GM19438 (cell line): ENCODE measurements at regions not wholly inside any gene's neighbourhood (a gene's known extent, or its start where the extent isn't known, plus 50 kb on each side); places are given as distances from the start of the nearest gene placed in this dataset.

Experiments
- ATAC-seq: cut with Tn5 transposase; IDR thresholded peaks from one replicate; pipeline ENCODE4 v1.9.1; 2021; ENCODE audit warnings: low read depth; ENCODE audit not compliant: unreplicated experiment

DNA sequence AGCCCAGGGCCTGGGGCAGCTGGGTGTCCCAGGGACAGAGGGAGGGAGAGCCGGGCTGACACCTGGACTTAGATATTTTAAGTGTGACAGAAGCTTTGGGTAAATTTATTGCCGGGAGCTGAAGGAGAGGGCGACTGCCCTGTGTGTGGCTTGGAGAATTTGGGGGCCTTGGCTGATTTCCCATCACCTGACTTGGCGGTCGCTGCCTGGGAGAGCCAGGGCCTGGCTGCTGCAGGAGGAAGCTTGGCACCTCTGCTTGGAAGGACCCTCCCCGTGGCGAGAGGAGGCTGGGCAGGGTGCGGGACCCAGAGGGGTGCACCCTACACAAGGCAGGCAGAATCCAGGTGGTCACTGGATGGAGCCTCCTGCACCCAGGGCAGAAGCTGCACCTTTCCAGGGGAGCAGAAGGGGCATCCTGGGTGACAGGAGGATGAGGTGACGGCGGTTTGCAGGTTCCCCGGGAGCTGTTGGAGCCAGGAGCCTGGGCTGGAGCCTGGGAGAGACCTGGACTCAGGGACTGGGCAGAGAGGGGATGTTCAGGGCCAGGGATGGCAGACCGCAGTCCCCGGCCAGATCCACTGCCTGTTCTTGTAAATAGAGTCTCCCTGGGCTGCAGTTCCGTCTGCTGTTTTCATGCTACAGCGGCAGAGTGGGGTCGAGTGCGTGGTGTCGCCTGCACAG lies 72.0 kb downstream of the RGS12 start:
- ATAC-seq = no peak

DNA sequence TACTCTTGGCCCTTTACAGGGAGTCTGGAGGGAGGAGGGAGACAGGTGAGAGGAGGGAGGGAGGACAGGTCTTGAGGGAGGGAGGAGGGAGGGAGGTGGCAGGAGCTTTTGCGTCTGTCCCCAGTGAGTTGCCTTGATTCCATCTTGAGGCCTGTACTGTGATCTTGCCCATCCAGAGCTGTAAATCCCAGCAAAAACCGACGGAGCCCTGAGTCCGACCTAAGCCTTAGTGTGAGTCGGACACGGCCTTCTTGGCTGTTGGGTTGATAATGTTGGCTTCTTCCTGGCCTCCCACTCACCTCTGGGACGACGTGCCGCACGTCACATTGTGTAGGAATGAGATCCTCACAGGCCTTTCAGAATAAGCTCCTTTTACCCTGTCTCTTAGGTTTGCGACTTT lies 72.5 kb downstream of the RGS12 start:
- no peak for ATAC-seq

DNA sequence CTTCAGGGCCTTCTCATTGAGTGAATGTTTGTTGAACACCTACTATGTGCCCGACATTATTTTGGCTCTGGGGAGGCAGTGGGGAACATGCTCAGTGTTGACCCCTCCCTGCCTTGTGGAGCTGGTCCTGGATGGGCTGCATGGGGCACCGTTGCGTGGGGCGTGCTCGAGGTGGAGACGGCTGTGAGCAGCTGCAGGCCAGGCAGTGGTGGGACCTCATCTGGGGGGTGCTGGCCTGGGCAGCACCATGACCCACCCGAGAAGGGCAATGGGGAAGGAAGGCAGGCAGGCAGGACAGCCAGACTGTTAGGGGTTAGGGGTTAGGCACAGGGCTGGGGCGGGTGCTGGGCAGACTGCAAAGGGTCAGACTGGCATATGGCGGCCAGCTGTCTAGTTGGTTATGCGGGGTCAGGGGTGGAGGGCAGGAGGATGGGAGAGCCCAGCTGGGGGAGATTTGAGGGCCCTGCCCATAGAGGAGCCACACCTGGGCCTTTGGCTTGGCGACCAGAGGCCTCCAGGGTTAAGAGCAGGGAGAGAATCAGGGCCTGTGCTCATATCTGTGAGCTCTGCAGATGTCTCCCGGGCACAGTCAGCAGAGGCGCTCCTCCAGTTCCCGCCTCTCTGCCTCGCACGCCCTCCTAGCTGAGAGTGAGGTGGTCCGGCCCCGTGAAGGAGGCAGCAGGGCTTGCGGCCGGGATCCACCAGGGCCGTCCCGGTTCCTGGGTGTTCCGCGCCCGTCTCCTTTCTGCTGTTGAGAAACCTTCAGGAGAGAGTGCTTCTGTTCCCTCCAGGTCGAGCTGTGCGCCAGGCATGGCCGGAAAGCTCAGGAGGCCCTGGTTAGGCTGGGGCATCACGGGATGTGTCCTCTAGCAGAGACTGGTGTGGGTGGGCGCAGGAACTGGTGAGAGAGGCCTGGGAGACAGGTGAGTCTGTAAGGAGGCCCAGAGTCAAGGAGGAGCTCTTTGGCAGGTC lies 73.3 kb downstream of the RGS12 start:
- ATAC-seq = no peak

DNA sequence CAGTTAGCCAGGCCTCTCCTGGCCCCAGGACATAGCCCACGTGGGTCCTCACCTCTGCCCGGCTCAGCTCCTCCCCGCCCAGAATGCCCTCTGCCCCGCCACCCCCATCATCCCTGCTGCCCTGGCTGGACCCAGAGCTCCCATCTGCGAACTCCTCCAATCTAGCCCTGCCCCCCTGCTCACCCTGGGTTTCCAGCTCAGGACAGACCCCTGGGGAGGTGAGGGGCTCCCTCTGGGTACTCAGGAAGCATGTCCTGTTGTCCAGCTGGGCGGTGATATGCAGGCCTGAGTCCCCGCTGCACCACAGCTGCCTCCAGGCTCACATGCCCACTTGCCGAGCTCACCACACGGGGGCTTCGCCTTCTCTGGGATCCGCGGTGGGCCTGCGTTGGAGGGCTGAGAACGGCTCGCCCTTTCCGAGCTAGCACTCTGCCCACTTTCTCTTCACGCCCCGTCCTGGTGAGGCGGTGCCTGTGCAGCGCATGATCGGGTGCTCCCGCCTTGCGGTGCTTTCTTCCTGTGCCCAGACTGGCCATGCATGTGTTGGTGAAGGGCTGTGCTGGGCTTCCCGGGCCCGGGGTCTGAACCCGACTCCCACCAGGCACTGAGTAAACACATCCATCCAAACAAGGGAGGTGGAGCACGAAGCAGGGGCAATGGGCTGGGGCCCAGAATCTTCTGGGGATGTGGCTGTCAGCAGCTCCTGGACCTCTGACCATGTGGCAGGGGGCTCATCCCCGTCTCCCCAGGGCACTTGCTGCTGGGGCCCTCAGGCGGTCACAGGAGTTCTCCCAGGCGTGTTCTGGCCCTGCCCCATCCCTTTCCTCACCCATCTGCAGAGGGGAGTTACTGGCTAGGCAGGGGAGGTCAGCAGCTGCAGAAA lies 74.3 kb downstream of the RGS12 start:
- ATAC-seq = no peak

DNA sequence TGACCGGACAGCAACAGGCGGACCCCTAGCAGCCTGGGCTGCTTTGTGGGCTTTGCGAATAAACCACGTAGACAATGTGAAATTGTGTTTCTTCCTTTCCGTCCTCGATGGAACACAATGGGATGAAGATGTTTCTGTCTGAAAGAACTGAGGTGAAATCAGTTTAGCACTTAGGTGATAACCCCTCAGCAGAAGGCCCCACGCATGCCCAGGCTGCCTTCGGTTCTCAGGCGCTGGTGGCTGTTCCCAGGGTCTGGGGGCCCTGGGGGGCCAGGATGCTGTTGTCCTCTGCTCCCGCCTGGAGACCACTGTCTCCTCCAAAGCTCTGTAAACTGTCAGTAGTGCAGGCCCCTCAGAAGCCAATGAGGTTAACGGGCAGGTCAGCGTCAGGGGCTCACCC lies 73.9 kb upstream of the HGFAC start:
- ATAC-seq = no peak

DNA sequence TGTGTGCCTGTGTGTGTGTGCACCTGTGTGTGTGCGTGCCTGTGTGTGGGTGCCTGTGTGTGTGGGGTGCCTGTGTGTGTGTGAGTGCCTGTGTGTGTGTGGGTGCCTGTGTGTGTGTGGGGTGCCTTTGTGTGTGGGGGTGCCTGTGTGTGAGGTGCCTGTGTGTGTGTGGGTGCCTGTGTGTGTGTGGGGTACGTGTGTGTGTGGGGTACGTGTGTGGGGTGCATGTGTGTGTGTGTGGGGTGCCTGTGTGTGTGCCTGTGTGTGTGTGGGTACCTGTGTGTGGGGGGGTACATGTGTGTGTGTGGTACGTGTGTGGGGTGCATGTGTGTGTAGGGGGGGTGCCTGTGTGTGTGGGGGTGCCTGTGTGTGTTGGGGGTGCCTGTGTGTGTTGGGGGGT lies 73.4 kb upstream of the HGFAC start:
- ATAC-seq = no peak

DNA sequence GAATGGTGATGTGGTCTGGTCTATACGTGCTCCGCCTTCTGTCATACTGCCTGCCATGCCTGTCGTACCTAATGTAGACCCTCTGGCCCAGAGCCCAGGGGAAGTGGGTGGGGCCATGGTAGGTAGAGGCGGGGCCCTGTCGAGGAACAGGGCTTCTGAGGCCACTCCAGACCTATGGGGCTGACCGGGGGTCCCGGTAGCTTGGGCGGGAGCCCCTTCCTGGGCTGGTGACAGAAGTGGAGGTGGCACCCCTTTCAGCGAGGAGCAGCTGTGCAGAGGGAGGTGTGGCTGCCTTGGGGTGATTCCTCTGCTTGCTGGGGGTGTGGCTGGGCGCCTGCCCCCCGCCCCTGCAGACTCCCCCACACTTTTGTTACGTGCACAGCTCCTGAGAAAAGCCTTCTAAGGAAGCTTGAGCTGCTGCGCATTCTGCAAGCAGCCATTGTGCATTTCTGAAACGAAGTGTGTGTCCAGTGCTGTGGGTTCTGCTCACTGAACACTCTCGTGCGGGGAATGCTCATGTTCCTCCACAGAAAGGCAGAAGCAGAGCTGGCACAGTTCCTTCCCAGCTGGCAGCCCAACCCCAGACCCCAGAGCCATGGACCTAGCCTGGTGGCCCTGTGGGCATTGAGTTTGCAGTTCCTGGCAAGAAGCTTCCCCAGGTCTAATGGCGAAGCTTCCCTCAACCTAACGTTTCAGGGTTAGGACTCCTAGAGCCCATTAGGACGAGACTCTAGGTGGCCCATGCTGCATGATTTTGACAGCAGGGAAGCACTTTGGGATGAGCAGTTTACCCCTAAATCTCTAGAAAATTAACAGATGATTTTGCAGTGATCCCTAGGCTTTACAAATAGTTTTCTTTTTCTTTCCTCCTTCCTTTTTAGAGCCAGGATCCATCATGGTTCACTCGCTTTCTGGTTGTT lies 72.7 kb upstream of the HGFAC start:
- ATAC-seq = no peak

DNA sequence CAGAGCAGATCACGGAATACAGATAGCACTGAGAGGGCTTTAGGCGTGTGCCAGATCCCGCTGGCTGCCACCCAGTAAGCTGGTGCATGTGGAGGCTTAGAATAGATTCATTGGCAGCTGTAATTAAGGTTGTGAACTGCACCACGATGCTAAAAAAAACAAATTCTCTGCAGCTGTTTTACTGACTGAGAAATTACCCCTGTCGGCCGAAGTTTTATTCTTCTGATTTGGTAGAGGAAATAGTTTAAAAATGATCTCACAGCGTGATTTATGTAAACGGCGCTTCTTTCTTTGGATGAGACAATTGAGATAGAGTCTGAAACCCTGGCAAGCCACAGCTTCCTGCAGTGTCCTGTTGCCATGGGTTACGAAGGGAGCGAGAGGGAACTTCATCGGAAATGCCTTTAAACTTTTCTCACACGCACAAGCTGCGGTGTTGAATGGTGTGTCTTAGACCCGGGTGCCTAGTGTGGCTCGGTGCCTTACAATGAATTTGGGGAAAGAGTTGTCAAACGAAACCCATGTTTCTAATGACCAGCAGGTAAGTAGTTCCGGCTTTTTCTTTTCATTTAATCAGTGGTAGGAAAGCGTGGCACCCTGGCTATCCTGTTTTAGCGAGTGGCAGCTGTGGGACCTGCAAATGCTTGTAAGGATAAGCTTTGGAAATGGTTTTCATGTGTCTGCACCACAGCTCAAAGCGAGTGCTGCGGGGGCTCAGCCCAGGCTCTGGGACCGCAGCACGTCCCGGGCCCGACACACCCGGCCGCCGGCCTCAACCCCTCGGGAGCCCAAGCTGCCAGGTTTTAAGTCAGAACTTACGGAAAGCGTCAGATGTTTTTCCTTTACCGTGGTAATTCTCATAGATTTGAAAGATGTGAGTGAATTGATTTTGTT lies 71.7 kb upstream of the HGFAC start:
- ATAC-seq = no peak

DNA sequence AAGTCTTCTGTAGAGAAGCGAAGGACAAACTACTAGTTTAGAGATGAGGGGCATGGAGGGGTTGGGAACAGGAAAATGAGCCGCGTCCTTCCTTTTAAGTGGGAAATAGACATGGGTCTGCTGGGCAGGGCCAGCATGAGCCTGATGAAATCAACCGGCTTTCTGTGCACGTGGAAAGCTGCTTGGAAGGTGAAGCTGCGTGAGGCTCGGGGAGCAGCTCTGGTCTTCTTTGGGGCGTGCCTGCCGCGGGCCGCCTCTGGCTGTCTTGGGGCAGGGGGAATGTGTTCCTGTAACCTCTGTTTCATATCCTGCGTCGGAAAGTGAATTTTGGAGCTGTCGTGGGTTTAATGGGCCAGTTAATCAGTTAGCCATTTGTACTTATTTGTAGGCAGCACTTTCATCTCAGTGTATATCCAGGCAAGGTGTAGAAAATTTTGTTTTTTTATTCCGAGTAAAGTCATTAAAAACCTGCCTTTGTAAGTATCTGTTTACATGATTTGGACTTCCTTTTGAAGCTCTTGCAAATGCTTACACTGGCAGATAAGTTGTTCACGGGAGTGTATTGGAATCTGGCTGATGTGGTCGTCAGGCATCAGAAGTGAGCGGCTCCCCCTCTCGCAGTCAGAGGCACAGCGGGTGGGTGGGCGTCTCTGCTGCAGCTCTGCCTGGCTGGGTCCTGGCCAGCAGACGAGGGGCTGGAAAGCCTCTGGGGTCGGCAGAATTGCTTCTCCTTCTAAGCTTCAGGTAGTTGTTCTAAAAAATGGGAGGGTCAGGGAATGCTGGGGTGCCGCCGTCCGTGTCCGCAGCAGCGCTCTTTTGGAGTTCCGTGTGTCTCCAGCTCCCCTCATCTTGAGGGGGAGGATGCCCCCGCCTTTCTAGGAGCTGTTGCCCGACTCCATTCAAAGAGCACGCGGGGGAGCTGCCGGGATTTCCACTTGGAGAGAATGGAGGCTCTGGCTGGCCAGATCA lies 70.5 kb upstream of the HGFAC start:
- no peak for ATAC-seq

DNA sequence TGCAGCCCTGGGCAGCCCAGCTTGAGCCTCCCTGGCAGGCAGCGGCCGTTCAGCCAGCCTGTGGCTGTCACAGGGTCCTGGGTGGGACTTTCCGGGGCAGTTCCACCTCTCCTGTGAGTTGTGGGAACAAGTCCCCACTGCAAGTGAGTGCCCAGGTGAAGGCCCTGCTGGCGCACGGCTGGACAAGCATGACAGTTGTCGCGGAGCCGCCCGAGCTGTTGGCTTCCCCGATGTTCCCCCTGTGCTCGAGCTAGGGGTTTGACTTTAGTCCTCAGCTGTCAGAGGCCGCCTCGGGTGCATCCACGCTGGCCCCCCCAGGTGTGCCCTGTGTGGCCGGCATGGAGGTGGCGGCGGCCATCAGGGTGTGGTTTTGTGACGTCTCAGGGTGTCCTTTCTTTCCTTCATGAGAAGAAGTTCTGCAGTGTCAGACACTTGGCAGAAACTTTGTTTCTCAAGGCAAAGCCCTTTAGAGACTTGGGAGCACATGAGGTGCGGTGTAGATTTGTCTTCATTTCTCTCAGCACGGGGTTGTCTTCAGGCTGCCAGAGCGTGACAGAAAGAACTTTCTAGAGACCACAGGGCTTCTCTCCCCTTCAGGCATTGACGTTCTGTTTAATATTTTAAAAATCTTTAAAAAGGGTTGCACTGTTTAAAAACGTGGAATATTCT lies 69.4 kb upstream of the HGFAC start:
- ATAC-seq = no peak

DNA sequence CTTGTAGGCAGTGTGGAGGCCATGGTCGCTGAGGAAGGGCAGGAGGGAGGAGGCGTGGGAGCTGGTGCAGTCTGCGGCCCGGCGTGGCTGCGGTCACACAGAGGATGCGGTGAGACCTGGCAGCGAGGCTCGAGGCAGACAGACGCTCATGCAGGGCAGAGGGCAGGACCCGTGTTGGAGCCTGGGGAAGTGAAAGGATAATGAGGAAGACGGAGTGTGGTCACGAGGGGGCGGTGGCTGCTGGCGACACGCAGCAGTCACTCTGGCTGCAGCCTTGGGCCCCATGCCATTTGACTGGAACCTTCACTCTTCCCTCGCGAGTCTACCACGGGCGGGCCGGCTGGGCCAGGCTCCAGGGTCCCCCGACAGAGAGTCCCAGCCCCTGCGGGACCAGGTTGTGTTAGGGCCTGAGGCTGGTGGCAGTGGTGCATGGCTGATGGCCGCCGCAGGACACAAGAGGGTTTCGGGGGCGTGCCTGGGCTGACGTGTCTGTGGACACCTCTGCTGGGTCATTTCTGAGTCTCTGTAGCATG lies 68.8 kb upstream of the HGFAC start:
- ATAC-seq = no peak

DNA sequence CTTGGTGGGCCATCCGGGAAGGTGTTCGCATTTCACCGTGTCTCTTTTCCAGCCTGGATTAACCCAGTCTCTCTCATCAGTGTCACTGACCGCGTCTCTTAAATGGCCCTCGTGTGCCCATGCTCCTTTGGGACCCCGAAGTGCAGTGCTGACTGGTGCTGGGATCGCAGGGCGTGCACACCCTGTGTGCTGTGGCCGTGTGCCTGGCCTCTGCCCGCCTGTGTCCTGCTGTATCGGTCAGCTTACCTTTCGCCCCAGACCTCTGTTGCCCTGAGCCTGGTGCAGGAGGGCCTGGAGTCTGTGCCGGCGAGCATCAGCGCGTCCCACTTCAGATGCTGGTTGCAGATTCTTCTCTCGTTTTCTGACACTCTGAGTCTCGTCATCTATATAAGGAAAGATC lies 68.3 kb upstream of the HGFAC start:
- no peak for ATAC-seq

DNA sequence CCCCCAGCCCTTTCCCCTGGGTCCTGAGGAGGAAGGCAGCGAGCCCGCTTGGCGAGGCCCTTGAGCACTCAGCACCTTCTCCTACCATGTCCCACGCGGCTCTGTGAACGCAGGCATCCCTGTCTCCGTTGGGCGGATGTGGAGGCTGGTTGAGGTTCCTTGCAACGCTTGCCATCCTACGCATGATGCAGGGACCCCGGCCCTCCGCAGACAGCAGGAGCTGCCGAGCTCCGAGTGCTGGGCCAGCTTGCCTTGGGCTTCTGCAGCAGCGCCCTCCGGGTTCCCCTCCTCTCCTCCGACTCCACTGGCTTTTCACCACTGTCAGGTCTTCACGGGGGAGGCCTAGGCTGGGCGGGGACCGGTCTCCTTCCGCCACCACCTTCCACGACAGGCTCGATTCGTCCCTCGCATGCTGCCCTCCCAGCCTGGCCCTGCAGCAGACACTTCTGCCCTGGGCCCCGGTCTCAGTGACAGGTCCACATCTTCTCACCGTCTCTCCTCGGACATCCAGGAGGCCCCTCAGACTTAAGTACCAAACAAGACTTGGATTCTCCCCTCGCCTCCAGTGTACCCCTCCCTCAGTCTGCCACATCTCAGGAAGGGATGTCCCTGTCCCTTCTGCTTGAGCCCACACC lies 67.6 kb upstream of the HGFAC start:
- no peak for ATAC-seq

DNA sequence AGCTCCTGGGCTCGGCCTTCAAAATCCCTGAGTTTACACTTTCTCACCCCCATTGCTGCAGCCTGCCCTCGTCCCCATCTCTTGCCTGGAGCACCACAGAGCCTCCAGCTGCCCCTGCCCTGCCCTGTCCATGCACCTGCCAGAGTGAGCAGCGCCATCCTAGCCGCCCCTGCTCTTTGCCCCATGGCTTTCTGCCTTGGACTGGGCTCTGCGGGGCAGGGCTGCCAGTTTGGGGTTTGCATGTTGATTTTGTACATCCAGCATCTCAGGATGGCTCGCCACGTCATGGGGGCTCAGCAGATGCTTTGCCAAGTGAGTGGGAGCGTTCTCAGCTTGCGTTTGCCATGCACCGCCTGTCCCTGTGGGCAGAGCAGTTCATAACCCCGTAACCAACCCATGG lies 67.1 kb upstream of the HGFAC start:
- ATAC-seq = no peak

DNA sequence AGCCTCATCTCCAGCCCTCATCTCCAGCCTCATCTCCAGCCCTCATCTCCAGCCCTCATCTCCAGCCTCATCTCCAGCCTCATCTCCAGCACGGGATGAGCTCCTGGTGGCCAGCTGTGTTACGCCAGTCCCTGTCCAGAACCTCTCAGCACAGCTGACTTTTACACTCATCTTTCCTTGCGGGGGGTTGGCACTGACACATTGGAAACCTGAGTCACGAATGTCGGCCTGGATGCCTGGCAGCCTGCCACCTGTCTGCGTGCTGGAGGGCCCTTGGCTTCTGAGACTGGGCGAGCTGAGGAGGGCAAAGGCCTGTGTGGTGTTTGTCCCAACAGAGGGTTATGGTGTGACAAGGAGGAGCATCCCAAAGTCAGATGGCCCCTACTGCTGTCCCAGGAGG lies 66.1 kb upstream of the HGFAC start:
- no peak for ATAC-seq

DNA sequence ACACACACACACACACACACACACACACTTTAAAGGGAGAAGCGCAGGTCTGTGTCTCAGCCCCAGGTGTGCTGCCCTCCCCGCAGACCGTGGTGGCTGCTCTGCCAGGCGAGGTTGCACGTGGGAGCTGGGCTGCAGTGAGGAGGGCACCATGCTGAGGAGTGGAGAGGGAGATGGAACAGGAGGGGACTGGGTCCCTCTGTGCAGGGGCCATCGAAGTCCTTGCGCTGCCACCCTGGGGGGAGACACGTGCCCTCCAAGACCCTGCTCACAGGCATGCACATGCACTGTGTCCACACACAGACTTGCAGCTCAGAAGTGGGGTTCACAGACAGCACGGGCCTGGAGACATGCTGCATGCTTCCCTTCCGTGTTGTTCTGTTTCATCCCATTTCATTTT lies 65.5 kb upstream of the HGFAC start:
- no peak for ATAC-seq

DNA sequence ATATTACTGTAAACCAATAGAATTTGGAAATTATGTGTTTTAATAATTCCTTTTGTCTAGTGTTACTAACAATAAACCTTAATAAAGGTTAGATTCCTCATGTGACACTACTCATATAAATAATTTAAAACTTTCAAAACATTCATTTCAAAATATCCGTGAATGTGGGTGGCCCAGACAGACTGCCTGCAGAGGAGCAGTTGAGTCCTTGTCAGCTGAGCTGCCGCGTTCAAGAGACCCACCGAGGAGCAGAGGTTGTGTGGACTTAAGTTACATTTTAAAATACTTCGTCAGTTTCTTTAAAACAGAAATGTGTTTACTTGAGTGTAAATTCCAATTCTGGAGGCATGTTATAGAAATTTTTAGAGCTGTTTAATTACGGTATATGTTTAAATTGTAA lies 64.2 kb upstream of the HGFAC start:
- ATAC-seq = no peak
